Kidney tubule cell (primary cell): ENCODE measurements at regions not wholly inside any gene's neighbourhood (a gene's known extent, or its start where the extent isn't known, plus 50 kb on each side); places are given as distances from the start of the nearest gene placed in this dataset.

Experiments
- DNase-seq: peaks from one replicate; pipeline ENCODE4 v3.0.0-alpha.2; 2018; ENCODE audit warnings: low spot score

- no peak for DNase-seq
Observed at GRCh38 chr2:204234879-204235278, 298.3 kb downstream of the ICOS start.

GRCh38 chr2:204237416-204237815 is 300.9 kb downstream of the ICOS start:
- no peak for DNase-seq

GRCh38 chr2:204239411-204240165 is 303.0 kb downstream of the ICOS start:
- no peak for DNase-seq

GRCh38 chr2:204240961-204241360 is 304.3 kb upstream of the PARD3B start:
- DNase-seq = no peak

GRCh38 chr2:204249437-204249836 is 295.8 kb upstream of the PARD3B start:
- DNase-seq = no peak

GRCh38 chr2:204250692-204251091 is 294.6 kb upstream of the PARD3B start:
- no peak for DNase-seq

GRCh38 chr2:204251158-204251997 is 293.9 kb upstream of the PARD3B start:
- no peak for DNase-seq

GRCh38 chr2:204251998-204252376 is 293.3 kb upstream of the PARD3B start:
- no peak for DNase-seq

- DNase-seq = no peak
Observed at GRCh38 chr2:204255071-204255470, 290.2 kb upstream of the PARD3B start.

GRCh38 chr2:204255526-204255925 is 289.7 kb upstream of the PARD3B start:
- no peak for DNase-seq

GRCh38 chr2:204257781-204258180 is 287.5 kb upstream of the PARD3B start:
- no peak for DNase-seq

- DNase-seq = peak; percentile 2
Observed at GRCh38 chr2:204258890-204259289, 286.4 kb upstream of the PARD3B start.

GRCh38 chr2:204260162-204260877 is 285.0 kb upstream of the PARD3B start:
- DNase-seq = peak; percentile 62

- DNase-seq = no peak
Observed at GRCh38 chr2:204260901-204261300, 284.4 kb upstream of the PARD3B start.

GRCh38 chr2:204261846-204262245 is 283.4 kb upstream of the PARD3B start:
- DNase-seq = no peak

- no peak for DNase-seq
Observed at GRCh38 chr2:204264085-204264553, 281.2 kb upstream of the PARD3B start.

- DNase-seq = no peak
Observed at GRCh38 chr2:204264621-204265140, 280.6 kb upstream of the PARD3B start.

GRCh38 chr2:204265681-204266181 is 279.5 kb upstream of the PARD3B start:
- DNase-seq = no peak

GRCh38 chr2:204268458-204268857 is 276.8 kb upstream of the PARD3B start:
- no peak for DNase-seq

GRCh38 chr2:204268971-204269370 is 276.3 kb upstream of the PARD3B start:
- DNase-seq = peak; percentile 23

GRCh38 chr2:204272089-204272488 is 273.2 kb upstream of the PARD3B start:
- no peak for DNase-seq
